Fibroblast of upper back skin (primary cell): ENCODE measurements at regions not wholly inside any gene's neighbourhood (a gene's known extent, or its start where the extent isn't known, plus 50 kb on each side); places are given as distances from the start of the nearest gene placed in this dataset.
"Not testable (repeated sequence)": the region's sequence is repeated elsewhere in the genome, so short reads cannot be mapped to it uniquely, and the experiment has no call there.

Experiments
- DNase-seq: peaks from one replicate; pipeline ENCODE4 v3.0.0-alpha.2; 2013

DNA sequence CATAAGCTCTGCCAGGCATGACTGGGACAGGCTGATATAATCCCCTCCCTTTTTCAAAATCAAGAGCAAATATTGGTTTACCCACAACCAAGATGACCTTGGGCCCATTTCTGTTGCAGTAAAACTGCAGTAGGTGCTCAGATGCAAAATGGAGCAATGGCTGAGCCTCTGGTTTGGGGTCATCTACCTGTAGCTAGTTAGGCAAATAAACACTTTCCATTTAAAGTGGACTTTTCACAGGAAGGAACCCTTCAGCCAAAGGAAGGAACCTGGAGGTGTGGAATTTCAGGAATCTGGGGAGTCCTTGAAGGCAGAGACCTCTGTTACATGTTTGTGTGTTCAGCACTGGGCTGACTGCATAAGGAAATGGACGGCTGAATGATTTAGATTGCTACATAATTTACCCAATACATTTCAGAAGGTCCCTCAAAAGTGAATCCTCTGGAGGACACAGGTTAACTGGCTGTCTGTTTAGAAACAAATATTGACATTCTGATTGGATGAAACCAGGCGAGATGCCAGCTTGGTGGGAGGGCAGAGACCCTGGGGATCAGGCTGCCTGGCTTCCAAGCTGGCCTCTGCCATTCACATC, 170.1 kb upstream of the ZNF618 start:
- DNase-seq: no peak

DNA sequence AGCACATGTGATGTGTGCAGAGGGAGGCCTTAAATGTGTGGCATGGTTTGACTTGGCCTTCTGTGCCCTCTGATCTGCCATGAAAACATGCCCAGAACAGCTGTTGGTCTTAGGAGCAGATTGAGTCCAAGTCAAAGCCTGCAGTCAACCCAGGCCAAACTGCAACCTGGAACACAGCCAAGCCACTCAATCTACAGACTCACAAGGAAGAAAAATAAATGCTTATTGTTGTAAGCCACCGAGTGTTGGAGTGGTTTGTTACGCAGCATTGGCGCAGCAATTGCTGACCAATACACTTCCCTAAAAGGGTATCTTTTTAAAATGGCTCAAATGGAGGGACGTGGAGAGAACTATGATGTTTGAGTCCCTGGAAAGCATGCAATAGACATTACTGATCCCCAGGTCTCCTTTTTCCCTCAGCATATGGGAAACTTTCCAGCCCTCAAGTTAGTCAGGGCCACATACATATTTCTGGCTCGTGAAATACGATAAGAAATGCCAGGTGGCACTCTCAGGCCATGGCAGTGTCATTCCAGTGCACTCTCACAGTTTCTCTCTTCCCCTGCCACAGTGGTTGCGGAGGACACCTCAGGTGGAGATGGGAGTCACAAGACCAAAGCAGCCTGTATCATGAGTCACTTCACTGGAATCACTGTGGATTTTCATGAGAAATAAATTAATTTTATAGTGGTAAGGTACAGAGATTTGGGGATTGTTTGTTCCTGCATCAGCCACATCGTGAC, 168.0 kb upstream of the ZNF618 start:
- DNase-seq: no peak

DNA sequence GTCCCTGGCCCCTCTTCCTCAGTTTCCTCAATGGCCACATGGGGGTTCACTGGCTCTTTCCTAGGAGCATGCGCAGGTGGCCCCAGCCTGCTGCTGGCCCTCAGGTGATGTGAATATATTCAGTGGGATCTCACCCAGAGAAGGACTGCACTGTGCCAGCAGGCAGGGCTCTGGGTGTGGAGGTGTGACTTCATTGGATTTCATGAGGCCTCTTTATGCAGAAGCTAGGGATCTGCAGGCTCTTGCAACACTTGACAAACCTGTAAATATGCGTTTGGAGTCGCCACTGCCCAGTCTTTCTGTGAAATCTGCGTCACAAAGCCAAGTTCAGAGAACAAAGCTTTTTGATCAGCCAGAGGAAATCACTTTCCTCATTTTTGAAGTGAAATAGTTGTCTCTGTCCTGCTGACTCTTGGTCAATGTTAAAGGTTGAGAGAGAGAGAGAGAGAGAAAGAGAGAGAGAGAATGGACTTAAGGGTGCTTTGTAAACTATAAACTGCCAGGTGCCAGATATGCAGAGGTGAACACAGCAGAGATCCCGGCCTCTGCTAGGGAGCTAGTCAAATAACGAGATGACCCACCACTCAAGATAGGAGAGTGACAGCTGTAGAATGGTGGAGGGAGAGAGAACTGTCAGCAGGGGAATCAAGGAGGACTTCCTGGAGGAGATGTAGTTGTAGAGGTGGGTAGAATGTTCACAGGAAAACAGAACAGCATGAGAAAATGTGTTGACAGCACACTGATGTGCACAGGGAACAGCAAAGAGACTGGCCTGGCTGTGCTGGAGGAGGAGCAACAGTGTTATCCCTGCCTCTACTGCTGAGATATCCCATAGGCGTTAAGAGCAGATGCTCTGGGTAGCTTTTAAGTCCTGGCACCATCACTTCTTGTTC, 167.0 kb upstream of the ZNF618 start:
- no peak for DNase-seq

DNA sequence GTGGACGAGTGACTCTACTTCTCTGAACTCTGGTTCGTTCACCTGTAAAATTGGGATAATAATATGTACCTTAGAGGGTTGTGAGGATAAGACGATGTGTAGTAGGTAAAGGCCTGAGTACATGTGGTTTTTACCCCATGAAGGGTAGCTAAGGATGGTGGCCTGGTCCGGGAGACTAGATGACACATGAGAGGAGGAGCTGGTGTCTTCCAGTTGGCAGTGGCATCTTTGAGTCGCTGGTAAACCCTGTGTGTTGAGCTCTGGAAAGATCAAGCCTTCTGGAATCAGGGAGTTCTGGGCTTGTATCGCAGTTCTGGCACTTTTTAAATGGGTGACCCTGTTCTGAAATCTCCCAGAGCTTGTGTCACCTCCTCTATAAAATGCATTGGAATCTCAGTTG, 166.4 kb upstream of the ZNF618 start:
- no peak for DNase-seq

DNA sequence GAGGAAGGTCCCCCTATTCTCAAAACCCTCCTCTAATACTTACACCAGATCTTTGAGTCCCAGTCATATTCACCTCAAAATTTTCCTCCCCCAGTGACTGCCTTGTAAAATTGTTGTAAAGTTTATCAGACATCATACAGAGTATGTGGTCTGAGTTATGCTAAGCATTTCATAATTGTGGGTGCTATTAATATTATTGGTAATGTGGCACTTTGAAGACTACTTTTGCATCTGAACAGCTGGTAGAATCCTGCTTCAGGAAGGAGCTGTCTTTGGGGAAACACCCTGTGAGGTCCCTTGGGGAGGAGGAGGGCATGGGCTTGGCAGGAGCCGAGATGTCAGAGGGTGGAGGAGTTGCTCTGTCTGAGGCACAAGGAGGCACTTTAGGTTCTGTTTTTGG, 164.9 kb upstream of the ZNF618 start:
- DNase-seq: no peak

DNA sequence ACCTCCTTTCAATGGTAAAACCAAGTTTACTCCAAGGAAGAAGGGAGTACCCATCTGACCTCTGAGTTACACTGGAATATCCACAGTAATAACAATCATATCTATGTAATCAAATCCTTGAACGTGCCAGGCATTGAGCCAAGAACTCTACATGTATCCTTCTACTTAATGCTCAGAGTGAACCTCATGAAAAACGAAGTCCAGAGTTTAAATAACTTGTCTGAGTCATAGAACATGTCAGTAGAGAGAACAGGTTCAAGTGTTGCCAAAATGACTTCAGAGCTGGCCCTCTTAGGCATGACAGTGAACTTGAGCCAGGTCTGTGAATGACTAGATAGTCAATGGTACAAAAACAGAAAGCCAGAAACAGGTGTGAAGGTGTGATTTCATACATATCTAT, 164.1 kb upstream of the ZNF618 start:
- peak; percentile 58 for DNase-seq

DNA sequence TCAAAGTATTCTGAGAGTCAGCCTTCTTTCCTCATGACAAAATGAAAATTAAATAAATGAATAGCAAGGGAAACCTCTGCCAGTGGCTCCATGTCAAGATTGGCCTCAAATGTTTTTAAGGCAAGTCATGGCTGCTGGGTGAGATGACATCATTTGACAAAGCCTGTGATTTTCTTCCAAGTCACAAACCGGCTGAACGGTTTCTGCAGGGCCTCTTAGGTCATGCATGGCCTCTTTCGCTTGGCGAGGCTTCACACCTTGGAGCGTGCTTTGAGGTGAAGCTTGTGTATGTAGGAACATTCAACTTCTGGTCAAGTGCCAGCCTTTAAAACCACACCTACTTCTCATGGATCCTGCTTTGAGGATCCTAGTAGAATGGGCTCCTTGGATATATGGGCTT, 161.0 kb upstream of the ZNF618 start:
- peak; percentile 56 for DNase-seq

DNA sequence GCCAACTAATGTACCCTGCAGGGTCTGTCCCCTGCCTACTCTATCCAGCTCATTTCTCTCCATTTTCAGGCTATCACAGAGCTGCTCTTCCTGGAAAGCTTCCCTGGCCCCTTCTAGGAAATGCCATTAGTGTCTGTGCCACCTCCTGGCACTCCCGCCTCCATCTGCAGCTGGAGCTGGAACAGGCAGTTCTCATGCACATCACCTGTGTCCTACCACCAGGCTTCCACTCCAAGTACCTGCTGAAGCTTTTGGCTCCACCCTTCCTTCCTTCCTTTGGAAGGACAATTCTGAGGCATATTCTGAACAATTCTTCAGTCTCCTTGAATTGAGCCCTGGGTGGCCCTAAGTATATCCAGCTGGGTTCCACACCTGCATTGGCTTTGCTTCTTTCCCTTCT, 156.2 kb upstream of the ZNF618 start:
- DNase-seq: no peak

DNA sequence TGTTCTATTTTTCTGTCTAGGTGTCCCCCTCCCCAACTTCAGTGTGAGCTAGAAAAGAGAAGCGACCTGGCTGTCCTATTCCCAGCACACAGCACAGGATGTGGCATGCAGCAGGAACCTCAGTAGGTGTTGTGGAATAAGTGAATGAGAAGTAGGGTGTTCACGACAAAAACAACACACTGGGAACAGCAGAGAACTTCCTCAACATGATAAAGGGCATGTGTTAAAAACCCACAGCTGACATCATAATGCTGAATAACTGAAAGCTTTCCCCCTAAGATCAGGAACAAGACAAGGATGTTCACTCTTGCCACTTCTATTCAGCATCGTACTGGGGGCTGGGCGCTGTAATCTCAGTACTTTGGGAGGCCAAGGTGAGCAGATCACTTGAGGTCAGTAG, 155.6 kb upstream of the ZNF618 start:
- no peak for DNase-seq

- DNase-seq: no peak
These were observed 154.3 kb upstream of the ZNF618 start for GRCh38 chr9:113721856-113722255.

DNA sequence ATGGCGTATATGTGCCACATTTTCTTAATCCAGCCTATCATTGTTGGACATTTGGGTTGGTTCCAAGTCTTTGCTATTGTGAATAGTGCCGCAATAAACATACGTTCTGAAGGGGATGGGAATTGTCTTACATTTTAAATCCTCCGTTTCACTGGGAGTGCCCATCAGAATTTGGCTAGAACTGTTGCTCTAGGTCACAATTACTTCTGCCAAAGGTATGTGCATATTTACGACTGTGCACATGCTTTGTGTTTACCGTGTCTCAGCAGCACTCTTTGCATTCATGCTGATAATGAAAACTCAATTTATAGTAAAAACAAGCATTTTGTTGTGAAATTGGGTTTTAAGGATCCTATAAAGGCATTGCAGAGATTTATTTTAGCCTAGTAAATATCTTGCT, 151.9 kb upstream of the ZNF618 start:
- no peak for DNase-seq

DNA sequence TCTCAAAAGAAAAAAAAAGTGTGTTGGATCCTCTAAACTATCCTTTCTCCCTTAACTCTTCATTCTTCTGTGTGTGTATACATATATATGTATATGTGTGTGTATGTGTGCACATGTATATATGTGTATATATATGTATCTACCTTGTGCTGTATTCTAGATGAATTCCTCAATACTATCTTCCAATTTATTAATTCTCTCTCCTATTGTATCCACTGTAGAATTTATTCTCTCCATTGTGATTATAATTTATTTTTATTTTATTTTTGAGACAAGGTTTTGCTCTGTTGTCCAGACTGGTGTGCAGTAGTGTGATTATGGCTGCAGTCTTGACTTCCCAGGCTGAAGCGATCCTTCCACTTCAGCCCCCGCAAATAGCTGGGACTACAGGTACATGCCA, 147.1 kb upstream of the ZNF618 start:
- no peak for DNase-seq

GRCh38 chr9:113734826-113735225, 141.3 kb upstream of the ZNF618 start:
- no peak for DNase-seq

GRCh38 chr9:113737517-113738271, 138.4 kb upstream of the ZNF618 start:
- DNase-seq: peak; percentile 53

- DNase-seq: no peak
These were observed 137.6 kb upstream of the ZNF618 start for GRCh38 chr9:113738496-113738892.

DNA sequence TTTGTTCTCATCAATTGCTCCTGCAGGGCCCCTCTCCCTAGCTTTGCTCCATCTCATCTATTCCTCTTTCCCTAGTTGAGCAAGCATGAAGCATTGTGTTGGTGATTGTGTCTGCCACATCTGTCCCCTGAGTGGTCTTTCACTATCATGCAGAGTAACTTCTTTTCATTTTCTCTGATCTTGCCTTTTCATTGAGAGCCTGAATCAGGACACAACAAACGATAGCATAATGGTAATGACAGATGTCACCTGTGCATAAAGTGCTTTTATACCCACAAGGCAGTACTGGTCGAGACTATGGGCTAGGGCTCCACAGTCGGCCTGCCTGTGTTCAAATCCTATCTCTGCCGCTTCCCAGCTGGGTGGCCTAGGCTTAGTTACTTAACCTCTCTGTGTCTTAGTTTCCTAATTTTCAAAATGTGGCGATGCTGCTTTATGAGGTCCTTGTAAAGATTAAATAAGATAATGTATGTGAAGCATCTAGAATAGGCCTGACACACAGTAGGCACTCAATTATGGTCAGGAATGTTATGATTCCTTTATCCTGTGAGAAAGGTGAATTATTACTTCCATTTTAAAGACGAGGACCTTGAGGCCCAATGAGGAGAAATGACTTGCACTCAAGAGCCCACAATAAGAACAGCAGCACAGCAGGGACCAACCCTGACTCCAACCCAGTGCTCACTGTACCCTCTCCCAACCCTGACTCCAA, 137.1 kb upstream of the ZNF618 start:
- DNase-seq: no peak

GRCh38 chr9:113739605-113740507, 136.3 kb upstream of the ZNF618 start:
- not testable (repeated sequence) for DNase-seq

GRCh38 chr9:113740508-113741500, 135.3 kb upstream of the ZNF618 start:
- DNase-seq: peak; percentile 94

DNA sequence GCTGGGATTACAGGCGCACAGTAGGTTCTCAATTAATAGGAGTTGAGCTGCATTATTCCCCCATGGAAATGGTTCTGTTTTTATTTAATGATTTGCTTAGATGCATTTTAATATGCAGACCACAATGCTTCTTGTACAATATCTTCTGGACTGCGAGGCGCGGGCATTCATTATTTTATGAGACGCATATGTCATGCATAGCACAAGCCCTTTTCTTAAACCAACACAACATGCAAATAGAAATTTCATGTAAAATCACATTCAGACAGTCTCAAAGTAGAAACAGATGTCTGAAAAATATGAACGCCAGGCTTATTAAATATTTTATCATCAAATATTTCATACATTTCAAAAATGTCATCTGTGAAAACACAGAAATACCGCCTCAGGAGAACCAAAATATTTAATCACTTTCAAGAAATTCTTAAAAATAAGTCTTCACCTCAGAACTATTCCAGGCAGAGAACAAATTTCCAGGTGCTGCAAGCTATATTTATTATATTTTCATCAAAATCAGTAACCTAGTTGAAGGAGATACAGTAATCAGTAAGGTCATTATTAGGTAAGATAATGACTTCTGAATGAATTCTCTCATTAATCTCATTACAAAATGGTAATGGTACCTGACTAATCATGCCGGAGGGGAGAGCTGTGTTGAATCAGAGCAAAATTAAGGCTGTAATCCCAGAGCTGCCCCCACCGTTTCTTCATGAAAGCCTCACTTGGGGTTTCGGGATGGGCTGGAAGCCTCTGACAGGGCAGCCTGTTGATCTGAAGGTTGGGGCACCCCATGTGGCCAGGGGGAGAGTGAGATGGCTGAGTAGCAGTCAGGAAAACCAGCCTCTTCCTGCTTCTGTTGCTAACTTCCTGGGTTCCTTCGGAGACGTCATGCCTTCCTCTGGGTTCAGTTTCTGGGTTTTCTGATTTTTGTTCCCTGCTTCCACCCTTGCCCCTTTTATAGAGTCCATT, 133.9 kb upstream of the ZNF618 start:
- peak; percentile 37 for DNase-seq
